ENCODE measurements at regions not wholly inside any gene's neighbourhood (a gene's known extent, or its start where the extent isn't known, plus 50 kb on each side); places are given as distances from the start of the nearest gene placed in this dataset.

DNA sequence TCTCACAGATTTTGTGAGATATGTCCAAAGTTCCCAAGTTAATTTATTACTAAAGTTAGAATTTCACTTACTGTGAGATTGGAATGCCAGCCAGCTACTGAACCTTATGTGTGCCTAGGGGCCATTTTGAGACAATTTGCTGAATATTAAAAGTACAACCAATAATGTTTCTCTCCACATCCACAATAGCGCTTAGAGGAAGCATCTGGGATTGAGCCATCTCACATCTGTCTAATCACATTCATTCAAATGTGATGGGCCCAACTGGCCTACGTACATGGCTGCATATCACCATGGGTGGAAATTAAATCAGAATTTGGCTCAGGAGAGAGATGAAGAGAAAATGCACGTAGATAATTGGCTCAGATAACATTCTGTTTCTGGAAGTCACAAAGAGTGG, 1294.0 kb downstream of the AACS start:
- no peak for DNase-seq (ENCODE audit: low read depth in 2 of 2)

DNA sequence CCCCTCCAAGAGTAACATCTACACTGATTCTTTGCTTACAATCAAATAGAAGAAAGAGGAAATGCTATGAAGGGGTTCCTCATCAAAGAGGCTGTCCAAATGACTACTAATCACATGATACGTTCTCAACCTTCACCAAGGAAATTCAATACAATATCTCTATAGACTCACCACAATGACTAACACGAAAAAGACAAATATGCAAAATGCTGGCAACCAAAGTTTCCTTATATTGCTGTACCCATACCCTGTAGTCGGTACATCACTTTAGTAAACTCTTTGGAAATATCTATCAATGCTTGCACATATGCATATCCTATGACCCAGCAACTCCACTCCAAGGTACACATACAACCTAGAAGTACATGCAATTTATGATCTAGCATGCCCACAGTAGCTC, 1296.6 kb downstream of the AACS start:
- no peak for DNase-seq (ENCODE audit: low read depth in 2 of 2)

DNA sequence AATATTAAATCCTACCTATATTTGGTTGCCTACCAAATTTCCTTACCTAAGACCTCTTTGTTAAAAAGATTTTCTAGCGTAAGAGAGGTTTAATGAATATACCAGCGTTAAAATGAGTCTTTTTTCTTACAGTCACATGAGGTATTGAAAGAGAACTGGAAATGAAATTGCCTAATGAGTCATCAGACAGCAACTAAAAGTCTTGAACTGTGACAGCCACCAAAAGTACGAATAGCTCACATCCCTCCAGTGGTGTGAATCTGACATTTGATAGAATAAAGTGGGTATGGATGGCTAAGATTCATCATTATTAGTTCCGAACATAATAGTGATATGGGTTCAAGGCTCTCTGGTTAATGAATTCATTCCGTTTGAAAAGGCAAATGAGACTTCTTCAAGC, 1297.3 kb downstream of the AACS start:
- DNase-seq (ENCODE audit: low read depth in 2 of 2), result no peak

DNA sequence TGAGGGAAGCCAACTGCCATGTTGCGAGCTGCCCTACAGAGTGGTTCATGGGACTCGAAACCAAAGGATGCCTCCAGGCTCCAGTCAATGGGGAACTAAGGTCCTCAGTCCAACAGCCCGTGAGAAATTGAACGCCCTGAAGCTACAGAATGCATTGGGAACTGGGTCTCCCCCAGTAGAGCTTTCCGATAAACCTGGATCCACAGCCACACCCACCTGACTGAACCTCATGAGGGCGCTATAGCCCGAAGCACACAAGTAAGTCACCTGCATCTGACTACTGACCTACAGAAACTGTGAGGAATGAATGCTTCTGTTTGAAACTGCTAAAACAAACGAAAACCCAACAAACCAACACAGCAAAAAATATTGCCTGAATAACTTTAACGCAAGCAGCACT, 1297.7 kb downstream of the AACS start:
- no peak for DNase-seq (ENCODE audit: low read depth in 2 of 2)

DNA sequence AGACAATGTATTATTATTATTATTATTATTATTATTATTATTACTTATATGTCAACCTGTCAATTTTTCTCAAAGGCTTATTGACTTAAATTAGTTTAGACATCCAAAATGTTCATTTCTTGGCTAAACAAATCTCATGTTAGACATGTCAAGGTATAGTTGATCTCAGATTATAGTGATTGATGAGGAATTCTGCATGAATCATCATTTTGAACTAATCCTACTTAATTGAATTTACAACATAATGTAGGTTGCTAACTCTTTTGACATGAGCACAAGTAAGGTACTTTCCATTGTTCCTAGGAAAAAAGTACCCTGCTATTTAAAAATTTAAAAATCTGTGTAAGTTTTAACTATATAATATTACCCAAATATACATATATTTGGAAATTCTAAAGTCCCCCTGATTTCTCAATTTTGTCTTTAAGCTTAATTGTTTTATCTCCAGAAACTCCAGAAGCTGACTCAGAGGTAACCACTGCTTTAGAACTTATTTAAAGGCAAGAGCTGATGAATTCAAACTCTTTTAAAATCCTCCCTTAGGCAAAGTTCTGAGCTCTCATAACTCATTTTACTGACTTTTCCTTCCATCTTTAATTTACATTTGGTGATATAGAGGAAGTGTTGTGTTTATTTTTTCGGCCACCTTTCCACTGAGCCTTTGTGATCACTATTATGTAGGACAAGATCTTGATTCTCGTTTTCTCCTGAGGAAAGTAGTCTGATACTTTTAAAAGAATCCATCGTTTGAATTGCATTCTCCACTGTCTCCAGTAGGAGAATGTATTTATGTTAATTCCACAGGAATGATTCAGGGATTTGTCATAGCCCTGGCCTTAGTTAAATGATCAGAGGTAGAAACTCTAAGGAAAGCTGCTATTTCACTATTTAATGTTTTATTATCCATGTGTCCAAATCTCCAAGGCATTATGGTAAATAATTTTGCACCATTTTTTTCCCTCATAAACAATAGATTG, 1304.5 kb downstream of the AACS start:
- DNase-seq (ENCODE audit: low read depth in 2 of 2), result no peak

DNA sequence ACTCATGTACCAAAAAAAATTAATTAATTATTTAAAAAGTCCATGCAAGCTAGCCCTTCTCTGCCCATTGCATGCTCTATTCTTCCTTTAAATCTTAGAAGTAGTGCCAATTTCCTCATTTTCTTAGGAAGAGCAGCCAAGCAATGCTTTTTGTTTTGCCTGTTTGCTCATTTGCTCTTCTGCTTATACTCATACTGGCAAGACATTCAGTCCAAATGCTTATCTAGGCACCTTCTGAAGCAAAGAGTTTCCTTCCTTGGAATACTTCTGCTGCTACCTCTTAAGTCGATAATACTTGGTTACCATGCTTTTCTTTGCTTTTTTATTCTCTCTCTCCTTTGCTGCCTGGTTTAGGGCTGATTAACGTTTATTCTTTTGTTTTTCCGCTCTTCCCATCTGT, 1318.3 kb downstream of the AACS start:
- no peak for DNase-seq (ENCODE audit: low read depth in 2 of 2)

DNA sequence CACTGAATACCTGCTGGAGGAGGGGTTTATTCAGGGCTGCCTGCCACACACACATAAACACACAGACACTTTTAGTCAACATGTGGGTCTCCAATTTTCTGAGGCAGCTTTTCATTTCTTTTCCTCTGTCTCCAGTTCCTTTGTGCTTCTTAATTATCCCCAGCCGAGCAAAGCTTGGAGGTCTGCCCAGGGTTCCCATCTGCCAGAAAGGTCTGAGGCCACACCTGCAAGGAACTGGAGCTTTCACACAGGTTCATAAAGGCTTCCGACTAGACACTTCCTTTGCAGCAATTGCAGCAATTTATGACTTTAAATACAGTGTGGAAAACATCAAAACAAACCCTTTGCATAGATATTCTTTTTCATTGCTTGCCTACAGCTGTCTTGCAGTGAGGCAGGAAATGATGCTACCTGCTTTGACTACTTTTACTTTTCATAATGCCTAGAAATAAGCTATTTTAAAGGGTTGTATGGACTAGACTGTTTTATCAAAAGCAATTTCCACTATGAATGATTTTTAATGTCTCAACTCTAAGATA, 1318.9 kb downstream of the AACS start:
- no peak for DNase-seq (ENCODE audit: low read depth in 2 of 2)

DNA sequence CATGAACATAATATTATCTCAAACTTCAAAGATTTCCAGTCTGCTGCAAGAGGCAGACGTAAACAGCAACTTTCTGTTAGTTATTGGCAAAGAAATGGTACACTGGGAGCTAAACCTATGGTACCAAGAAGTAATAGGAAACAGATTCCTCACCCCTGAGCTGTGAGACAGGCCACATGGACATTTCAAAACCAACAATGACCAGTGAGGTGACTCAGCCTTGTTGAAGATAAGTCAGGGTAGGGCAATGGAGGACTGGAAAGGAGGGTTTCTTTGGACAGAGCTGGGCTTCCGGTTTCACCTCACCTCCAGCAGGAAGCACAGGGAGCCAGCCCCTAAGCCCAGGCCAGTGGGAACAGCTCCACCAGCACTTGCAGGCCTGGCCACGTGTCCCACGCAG, 1320.5 kb downstream of the AACS start:
- no peak for DNase-seq (ENCODE audit: low read depth in 2 of 2)

DNA sequence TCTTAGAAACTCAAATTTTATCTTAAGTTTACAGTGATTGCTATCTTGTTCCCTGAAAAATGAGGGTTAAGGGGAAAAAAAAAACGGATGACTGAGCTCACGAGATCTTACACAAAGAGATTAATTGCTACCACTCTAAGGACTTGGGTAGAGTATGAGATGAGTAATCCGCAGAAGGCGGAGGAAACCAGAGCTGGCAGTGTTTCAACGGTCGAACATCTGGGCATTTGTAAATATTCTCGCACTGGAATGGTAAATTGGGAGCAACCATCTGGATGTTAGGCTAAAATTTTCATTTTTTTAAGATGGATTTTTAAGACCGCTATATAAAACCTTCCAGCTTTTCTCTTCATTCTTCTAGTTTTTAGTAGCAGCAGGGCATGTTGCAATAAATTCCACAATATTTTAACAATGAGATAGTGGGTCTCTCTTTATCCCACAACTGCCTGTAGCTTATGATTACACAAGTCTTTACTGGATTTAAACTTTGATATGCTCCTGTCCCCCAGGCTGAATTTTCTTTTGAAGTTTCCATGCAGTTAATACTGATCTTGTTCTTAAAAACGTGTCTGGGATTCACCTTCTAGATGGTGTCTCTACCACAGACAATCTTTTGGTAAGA, 1324.1 kb downstream of the AACS start:
- DNase-seq (ENCODE audit: low read depth in 2 of 2), result no peak

DNA sequence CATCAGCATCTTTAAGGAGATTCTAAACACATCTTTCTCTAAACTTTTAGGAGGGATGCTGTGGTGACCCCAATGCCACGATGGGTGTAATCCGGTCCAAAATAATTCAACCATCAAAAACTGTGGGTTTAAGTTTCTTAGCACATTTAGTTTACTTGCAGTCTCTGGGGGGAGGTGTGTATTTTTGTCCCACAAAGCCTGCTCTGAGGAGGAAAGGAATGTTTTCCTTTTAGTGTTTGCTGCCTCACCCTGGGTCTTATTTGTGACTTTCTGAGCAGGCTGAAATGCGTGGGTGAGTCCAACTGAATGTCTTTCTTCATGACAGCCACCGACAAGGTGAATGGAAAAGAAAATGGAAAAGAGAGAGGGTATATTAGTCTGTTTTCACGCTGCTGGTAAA, 1324.7 kb downstream of the AACS start:
- DNase-seq (ENCODE audit: low read depth in 2 of 2), result no peak

DNA sequence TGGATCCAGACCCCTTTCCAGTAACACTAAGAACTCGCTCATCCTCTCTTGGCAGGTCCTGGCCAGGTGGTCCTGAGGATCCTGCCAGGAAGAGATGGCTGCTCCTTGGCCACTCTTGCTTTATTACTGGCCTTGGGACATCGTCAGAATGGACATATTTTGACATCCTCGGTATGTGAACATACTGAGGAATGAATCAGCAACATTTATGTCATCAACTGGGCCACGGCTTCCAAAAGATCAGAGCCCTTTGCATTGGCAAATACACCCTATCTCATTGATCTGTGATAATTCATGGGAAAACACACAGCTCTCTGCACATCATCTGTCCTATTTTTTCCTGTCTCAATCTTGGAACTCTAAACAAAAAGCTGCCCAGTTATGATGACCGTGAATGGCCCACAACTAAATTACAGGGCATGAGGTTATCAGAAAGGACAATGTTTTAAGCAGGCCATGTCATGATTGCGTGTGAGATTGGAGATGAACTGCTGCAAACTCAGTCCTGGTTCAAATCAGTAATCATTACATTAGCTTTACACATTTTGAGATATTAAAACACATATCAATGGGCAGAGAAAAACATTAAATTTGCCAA, 1325.8 kb downstream of the AACS start:
- DNase-seq (ENCODE audit: low read depth in 2 of 2), result no peak

DNA sequence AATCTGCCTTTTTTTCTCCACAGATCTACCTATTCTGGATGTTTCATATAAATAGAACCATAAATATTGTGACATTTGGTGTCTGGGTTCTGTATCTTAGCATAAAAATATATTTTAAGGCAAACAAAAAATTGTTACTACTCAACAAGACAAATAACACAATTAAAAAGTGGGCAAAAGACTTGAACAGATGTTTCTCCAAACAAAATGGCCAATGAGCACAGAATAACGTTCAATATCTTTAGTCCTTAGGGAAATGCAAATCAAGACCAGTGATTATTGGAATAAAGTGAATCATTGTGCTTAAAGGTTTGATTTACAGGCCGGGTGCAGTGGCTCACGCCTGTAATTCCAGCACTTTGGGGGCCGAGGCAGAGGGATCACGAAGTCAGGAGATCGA, 1331.3 kb downstream of the AACS start:
- no peak for DNase-seq (ENCODE audit: low read depth in 2 of 2)

DNA sequence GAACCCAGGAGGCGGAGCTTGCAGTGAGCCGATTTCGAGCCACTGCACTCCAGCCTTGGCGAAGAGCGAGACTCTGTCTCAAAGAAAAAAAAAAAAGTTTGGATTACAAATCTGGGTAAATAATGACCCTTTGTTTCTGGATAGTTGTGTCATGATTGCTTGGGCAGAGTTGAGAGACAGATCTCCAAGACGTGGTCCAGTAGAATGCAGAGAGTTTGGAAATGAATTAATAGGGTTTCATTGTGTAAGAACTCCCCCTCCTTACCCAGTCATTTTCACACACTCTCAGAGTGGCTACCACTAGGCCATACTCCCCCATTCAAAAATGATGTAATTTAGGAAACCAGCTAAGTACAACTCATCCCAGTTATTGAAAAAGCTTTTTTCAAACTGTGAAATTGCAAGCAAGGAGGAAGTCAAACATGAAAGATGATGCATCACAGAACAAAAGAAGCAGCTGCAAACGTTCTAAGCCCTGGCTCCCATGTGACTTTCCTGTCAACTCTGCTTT, 1331.9 kb downstream of the AACS start:
- no peak for DNase-seq (ENCODE audit: low read depth in 2 of 2)

DNA sequence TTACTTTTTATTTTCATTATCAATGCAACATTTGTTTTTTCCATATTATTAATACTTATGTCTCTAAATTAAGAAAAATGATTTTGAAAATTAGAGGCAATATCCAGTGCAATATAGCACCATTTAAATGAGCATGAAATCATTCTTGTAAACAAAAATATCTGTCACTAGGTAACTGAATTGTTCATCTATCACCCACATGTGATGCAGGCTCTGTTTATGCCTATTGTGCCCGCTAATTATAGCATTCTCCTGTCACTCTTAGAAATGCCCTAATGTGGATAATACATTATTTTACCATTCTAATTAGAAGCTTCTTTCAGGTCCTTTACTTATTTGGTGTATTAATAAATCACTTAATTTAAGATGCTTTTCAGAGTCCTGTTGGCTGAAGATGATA, 1332.4 kb downstream of the AACS start:
- no peak for DNase-seq (ENCODE audit: low read depth in 2 of 2)

DNA sequence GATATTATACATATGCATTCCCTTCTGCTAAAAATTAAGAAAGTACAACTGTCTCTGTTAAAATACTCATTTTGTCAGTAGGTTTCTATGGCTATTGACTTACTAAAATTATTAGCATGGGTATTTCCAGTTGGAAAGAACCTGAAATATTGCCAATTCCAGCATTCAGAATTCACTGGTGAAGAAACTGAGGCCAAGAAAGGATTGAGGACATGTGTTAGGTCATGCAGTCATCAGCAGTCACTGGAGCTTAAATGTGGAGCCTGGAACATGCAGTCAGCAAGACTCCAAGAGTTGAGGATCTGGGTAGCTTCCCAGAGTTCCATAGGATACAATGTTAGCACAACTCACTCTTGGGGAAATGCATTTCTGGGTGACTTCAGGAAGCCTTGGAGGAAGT, 1335.6 kb downstream of the AACS start:
- DNase-seq (ENCODE audit: low read depth in 2 of 2), result no peak

DNA sequence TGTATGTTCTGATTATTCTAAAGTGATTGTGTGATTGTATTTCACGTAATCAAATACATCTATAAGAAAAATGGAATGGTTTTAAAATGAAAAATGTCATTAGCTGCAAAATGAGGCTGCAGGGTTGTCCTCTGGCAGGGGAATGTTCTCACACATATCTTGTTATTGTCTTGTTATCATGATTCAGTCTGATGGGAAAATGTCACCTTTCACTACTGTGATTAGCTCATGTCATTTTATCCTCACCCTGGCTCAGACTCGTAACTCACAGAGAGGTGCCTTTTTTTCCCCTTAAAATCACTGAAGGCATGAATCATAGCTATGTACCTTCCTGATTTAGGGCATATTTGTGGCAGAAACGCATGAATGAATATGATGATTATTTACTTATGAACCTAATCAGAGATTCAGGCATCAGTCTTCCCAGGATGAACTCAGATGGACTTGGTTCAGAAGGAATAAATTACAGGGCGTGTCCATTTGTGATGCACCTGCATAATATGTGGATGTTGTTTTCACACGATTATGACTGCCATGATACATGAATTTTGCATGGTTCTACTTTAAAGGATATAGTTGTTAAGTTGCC, 1339.2 kb downstream of the AACS start:
- DNase-seq (ENCODE audit: low read depth in 2 of 2), result no peak

DNA sequence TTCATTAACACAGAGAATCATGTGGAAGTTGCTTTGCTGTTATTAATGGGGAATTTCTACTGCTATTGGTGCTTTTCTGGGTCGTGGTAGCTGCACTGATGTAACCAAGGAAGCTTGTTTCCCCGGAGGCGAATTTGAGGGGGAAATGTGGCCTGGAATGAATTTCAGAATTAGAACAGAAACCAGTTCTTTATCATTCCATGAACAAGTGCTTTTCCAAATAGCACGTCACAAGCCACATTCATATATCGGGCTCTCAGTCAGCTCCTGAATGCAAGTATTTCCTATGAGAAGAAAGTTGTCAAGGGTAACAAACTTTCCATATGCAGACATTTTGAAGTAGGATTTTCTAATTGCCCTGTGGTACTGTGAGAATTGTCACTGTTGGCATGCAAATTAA, 1353.2 kb downstream of the AACS start:
- no peak for DNase-seq (ENCODE audit: low read depth in 2 of 2)

DNA sequence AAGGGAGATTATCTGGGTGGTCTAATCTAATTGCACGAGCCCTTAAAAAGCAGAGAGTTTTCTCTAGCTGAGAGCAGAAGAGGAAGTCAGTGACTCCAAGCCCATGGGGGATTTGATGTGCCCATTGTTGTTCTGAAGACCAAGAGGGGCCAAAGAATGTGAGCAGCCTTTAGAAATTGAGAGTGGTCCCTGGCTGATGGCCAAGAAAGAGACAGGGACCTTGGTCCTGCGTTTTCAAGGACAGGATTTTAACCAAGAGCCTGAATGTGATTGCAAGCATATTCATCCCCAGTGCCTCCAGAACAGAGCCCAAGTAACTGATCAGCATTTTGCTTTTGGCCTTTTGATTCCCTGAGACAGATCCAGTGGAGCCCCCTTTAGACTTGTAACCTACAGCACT, 1353.9 kb downstream of the AACS start:
- no peak for DNase-seq (ENCODE audit: low read depth in 2 of 2)

DNA sequence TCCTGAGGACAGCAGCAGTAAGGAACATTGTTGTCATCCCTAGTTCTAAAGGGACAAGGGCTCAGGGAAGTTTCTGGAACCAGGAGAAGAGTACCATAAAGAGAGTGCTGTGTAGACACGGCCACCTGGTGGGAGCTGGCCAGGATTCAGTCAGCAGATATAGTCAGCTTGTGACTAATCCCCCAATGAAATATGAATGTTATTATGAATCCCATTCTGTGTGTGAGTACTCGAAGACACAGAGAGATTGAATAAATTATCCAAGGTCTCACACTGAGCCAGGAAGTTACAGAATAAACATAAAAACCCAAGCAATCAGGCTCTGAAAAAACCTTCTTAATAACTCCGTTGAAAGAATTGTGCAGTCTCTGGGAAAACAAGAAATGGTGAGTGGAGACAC, 1359.5 kb downstream of the AACS start:
- no peak for DNase-seq (ENCODE audit: low read depth in 2 of 2)

DNA sequence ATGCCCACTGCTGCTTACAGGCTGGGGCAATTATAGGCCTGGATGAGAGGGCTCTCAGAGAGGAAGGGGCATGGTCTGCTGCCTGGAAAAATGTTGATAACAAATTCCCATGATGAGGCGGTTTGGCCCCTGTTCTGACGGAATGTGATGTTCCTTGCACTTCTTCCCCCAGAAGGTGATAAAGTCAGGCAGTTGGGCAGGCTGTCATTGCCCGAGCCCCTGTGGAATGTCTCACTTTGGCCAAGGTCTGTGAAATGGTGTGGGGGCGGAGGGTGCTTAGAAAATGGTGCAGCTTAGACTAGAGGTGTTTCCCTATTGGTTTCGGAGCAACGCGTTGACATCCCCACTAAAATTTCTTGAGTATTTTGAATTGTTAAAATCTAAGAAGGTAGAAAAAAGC, 1360.0 kb downstream of the AACS start:
- no peak for DNase-seq (ENCODE audit: low read depth in 2 of 2)

DNA sequence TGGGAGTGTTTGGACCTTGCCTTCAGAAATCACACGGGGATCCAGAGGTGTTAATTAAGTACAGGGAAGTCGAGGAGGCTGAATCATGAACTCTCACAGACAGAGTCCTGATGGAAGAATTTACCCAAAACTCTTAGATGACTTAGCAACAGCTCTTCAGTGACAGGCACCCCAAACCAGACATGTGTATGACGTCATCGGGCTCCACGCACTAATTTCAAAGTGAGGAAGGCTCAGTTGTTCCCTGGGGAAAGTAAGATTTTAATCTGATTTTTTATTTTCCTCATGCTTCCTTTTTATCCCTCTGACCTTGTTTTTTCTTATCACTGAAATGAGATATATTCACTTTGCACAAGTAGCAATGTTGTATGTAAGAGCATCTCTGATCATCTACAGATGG, 1363.5 kb downstream of the AACS start:
- DNase-seq (ENCODE audit: low read depth in 2 of 2), result no peak

DNA sequence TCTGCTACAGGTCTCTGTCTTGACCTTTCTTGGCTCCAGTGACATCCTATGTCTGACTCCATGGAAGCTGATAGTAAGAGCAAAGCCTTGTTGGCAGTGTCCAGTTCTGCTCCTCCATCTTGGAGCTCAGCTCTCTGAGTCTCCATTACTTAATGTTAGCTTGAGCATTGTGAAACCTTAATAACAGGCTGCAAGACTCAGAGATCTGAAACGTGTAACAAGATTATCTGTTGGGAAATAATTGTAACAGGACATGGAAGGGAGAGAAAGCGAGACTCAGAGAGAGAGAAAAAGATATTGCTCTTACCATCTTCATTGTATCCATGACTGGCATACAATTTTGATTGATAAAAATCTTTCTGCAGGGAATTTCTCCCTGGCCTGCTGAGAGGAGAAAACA, 1365.7 kb downstream of the AACS start:
- no peak for DNase-seq (ENCODE audit: low read depth in 2 of 2)
